ENCODE measurements at regions not wholly inside any gene's neighbourhood (a gene's known extent, or its start where the extent isn't known, plus 50 kb on each side); places are given as distances from the start of the nearest gene placed in this dataset.

DNA sequence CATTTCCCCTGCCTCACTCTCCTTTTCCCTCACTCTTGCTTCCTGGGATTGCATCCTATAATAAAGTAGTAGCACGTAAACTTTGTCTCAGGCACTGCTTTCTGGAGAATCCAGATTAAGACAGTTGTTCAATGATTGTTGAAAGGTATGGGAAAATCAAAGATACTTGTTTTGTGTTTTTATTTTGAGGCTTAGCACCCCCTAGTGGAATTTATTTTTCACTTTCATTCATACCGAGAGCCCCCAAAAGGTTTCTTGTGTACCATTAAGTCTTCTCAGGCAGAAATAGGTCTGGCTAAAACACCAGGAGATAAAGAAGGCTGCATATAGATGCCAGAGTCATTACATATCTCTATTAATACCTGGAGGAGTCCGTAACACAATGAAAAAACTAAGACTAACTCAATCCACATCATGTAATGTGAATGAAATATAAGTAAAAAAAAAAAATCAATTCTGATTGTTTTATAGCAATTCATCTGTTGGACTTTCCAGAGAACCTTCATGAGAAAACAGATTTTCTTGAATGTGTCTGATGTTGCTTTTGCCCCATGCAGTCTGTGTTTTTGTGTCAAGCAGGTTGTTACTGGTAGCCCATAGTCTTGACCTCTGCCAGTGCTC, 103.5 kb downstream of the RPE65 start:
- DNase-seq (ENCODE audit: extremely low spot score in 2 of 2): no peak
- Histone ChIP-seq H3K9me3 (no peaks in the 10 kb centered on the region), H3K4me1 (no peaks in the 10 kb centered on the region), H3K27ac (no peak overlapping the region), H3K4me3 (no peak overlapping the region), H3K36me3 (no peaks in the 10 kb centered on the region), H3K27me3 (no peaks in the 10 kb centered on the region)
- TF ChIP-seq POLR2AphosphoS5 (IDR thresholded peaks at IDR 0.05; ENCODE audit: insufficient read depth in 1 of 2, low read depth in 1 of 2) (no peak), POLR2A (IDR thresholded peaks at IDR 0.05) (no peak)
- TF ChIP-seq, protein P1, sequence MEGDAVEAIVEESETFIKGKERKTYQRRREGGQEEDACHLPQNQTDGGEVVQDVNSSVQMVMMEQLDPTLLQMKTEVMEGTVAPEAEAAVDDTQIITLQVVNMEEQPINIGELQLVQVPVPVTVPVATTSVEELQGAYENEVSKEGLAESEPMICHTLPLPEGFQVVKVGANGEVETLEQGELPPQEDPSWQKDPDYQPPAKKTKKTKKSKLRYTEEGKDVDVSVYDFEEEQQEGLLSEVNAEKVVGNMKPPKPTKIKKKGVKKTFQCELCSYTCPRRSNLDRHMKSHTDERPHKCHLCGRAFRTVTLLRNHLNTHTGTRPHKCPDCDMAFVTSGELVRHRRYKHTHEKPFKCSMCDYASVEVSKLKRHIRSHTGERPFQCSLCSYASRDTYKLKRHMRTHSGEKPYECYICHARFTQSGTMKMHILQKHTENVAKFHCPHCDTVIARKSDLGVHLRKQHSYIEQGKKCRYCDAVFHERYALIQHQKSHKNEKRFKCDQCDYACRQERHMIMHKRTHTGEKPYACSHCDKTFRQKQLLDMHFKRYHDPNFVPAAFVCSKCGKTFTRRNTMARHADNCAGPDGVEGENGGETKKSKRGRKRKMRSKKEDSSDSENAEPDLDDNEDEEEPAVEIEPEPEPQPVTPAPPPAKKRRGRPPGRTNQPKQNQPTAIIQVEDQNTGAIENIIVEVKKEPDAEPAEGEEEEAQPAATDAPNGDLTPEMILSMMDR (IDR thresholded peaks at IDR 0.05): peak in 2 of 3 experiments; percentile 30 to 46
- intact Hi-C loops (cut with DNase I): loop anchor here (10.0 kb wide), 1 partner anchor 111 kb away; the partner anchor contains the start of gene WLS

DNA sequence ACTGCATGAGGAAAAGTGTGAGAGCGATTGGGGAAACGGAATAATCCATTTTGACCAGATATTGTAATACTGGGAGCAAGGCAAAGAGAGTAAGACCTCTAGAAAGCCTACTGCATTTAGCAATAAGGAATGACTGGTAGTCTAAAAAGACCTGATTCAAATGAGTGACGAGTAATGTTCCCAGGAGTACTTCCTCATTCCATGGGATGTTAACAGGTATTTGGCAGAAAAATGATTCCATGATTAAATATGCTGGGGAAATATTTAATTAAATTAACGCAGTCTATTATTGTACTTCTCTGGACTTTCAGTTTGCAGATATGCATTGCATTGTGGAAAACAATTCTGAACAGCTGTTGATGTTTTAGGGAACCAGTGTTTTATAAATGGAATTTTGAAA, 105.5 kb downstream of the RPE65 start:
- Histone ChIP-seq H3K4me1 (no peaks in the 10 kb centered on the region), H3K27ac (no peak overlapping the region), H3K36me3 (no peaks in the 10 kb centered on the region), H3K27me3 (no peaks in the 10 kb centered on the region), H3K9me3 (no peaks in the 10 kb centered on the region), H3K4me3 (no peak overlapping the region)
- DNase-seq (ENCODE audit: extremely low spot score in 2 of 2): no peak
- intact Hi-C loops (cut with DNase I): loop anchor here (10.0 kb wide), 1 partner anchor 109 kb away; the partner anchor contains the start of gene WLS
- no peak for TF ChIP-seq POLR2AphosphoS5 (IDR thresholded peaks at IDR 0.05; ENCODE audit: insufficient read depth in 1 of 2, low read depth in 1 of 2)
- TF ChIP-seq, protein P1 (IDR thresholded peaks at IDR 0.05): no peak
- no peak for TF ChIP-seq POLR2A (IDR thresholded peaks at IDR 0.05)

- H3K36me3 ChIP-seq: no peaks in the 10 kb centered on the region
- no peak for DNase-seq (ENCODE audit: extremely low spot score in 2 of 2)
- H3K4me1 ChIP-seq: no peaks in the 10 kb centered on the region
- intact Hi-C loops (cut with DNase I): loop anchor here (10.0 kb wide), 1 partner anchor 106 kb away; the partner anchor contains the start of gene WLS
- TF ChIP-seq POLR2AphosphoS5 (IDR thresholded peaks at IDR 0.05; ENCODE audit: insufficient read depth in 1 of 2, low read depth in 1 of 2): no peak
- no peak for TF ChIP-seq POLR2A (IDR thresholded peaks at IDR 0.05)
- TF ChIP-seq, protein P1 (IDR thresholded peaks at IDR 0.05): no peak
- no peaks in the 10 kb centered on the region for H3K9me3 ChIP-seq
- no peak overlapping the region for H3K4me3 ChIP-seq
- H3K27me3 ChIP-seq: no peaks in the 10 kb centered on the region
- no peak overlapping the region for H3K27ac ChIP-seq
Measured at GRCh38 chr1:68340951-68341350, 108.6 kb upstream of the WLS start.

DNA sequence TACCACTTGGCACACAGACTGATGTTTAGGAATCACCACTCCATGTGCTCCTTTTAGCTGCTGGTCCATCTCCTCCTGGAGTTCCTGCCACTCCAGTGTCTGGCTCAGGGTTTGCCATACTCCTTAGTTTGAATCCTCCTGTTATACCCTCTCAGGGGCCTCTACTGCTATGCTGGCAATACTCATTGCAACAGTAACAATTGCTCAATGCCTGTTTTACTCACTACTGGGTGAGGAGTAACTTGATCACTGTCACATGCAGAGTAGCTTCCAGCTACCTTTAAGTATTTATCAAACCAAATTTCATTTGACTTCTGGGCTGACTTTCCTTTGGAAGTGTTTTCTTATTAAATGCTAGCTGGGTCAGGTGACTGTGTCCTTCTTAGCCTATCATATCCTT, 107.2 kb upstream of the WLS start:
- no peaks in the 10 kb centered on the region for H3K36me3 ChIP-seq
- H3K4me1 ChIP-seq: no peaks in the 10 kb centered on the region
- H3K9me3 ChIP-seq: no peaks in the 10 kb centered on the region
- H3K27me3 ChIP-seq: no peaks in the 10 kb centered on the region
- intact Hi-C loops (cut with DNase I): no loop called here
- no peak overlapping the region for H3K27ac ChIP-seq
- DNase-seq (ENCODE audit: extremely low spot score in 2 of 2): no peak
- no peak overlapping the region for H3K4me3 ChIP-seq
- TF ChIP-seq, protein P1 (IDR thresholded peaks at IDR 0.05): no peak
- TF ChIP-seq POLR2A (IDR thresholded peaks at IDR 0.05): no peak
- TF ChIP-seq POLR2AphosphoS5 (IDR thresholded peaks at IDR 0.05; ENCODE audit: insufficient read depth in 1 of 2, low read depth in 1 of 2): no peak

DNA sequence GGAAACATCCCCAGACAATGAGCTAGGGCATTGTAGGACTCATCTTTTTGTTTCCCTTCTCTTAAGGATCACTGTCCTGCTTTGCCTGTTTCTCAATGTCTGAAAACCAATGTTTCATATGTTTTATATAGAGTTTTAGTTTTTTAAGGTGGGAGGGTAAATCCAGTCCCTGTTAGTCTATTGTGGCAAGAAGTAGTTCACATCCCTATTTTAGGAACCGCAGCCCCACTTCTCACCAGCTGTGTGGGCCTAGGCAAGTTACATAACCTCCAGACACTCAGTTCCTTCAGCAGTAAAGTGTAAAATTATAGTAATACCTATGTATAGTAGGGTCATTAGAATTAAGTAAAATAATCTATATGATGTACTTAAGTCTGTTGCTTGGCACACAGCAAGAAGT, 105.8 kb upstream of the WLS start:
- intact Hi-C loops (cut with DNase I): no loop called here
- H3K27me3 ChIP-seq: no peaks in the 10 kb centered on the region

More for the DNA sequence above, 105.8 kb upstream of the WLS start:
- Histone ChIP-seq H3K36me3 (no peaks in the 10 kb centered on the region), H3K9me3 (no peaks in the 10 kb centered on the region), H3K27ac (no peak overlapping the region), H3K4me3 (no peak overlapping the region), H3K4me1 (no peaks in the 10 kb centered on the region)
- TF ChIP-seq, protein P1 (IDR thresholded peaks at IDR 0.05): no peak
- TF ChIP-seq POLR2A (IDR thresholded peaks at IDR 0.05) (no peak), POLR2AphosphoS5 (IDR thresholded peaks at IDR 0.05; ENCODE audit: insufficient read depth in 1 of 2, low read depth in 1 of 2) (no peak)
- no peak for DNase-seq (ENCODE audit: extremely low spot score in 2 of 2)
